ENCODE measurements at regions not wholly inside any gene's neighbourhood (a gene's known extent, or its start where the extent isn't known, plus 50 kb on each side); places are given as distances from the start of the nearest gene placed in this dataset.

- no peak for DNase-seq
These were observed 286.3 kb upstream of the DACH1 start for GRCh38 chr13:72153272-72153671.

GRCh38 chr13:72151241-72151640 lies 284.2 kb upstream of the DACH1 start:
- no peak for DNase-seq

DNA sequence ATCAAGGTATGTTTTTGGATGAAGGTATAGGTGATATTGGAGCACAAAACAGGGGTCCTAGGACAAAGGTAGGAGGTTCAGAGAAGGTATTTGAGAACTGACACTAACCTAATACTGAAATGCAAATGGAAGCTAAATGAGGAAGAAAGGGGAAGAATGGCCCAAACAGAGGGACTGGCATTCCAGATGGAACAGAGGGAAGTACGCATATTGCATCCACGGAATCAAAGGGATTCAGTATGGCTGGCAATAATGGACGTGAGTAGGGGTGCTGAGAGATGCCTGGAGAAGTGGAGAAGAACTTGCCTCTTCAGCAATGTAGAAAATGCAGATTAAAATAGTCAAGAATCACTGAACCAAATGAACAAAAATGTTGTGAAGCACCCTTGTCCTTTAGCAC lies 283.5 kb upstream of the DACH1 start:
- no peak for DNase-seq

DNA sequence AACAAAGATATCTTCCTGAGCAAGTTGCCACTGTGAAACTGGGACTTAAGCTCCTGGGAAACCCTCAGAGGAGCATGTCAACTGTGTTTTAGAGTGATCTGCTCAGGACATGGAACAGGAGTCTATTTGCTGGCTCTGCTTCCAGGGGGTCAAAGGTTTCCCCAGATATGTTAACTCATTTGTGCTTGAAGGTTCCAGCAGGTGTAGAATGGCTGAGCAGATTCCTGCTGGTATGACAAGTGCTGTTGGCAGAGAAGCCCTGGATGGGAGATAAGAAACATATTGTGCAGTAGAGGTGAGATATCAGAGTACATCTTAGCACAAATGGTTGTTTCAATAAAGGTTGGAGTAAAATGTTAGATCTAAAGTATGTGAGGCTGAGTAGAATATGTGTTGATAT lies 282.7 kb upstream of the DACH1 start:
- DNase-seq: no peak

DNA sequence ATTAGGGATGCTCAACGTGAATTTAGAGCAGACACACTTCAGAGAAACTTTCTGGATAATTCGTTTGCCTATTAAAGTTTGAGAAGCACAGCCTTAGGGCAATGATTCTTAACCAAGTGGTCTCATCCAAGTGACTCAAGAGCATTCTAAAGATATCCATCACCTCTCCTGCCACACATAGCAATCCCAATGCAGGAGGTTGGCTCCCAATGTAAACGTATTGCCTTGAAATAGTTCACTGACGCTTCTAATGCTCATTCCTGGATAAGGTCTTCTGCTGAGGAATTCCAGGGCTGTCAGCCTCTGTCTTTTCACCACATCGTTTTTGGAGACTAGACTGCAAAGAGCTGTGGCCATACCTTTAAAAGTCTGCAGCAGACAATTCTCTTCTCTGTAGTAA lies 279.8 kb upstream of the DACH1 start:
- no peak for DNase-seq

- no peak for DNase-seq
These were observed 278.4 kb upstream of the DACH1 start for GRCh38 chr13:72145383-72145782.

- DNase-seq: no peak
These were observed 277.6 kb upstream of the DACH1 start for GRCh38 chr13:72144636-72145035.

GRCh38 chr13:72141855-72142519 lies 275.0 kb upstream of the DACH1 start:
- DNase-seq: no peak

DNA sequence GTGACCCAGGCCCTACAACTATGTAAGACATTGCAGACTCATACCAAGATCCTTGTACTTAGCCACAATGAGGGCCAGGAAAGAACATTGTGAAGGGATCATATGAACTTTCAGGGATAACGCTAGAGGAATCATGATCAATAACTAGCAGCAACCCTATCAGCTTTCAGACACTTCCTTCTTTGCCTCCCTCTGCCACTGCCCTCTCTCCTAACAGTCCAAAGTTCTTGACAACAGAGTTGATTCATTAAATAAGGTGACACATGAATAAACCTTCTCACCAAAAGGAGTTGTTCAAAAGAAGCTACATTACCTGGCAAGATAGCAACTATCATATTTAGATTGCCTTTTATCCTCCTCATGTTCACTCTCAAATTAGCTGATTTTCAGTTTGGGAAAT lies 272.2 kb upstream of the DACH1 start:
- DNase-seq: no peak

GRCh38 chr13:72132075-72132474 lies 265.1 kb upstream of the DACH1 start:
- DNase-seq: no peak

DNA sequence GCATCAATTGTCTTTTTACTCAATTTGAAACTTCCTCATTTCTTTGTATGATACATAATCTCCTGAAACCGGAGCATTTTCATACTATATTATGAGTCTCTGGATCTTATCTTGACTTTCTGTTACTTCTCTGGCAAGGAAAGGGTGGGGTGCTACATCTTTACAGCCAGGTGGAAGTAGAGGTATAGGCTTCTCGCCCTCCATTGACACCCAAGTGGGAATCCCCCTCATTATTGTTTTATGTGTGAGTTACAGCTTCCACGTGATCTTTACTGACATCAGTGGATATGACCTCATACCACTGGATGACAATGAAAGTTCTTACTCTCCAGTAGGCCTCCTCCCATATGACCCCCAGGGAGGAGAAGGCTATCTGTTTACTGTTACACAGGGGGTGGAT lies 262.1 kb upstream of the DACH1 start:
- no peak for DNase-seq

- DNase-seq: no peak
These were observed 260.0 kb upstream of the DACH1 start for GRCh38 chr13:72127031-72127430.

- no peak for DNase-seq
These were observed 259.4 kb upstream of the DACH1 start for GRCh38 chr13:72126424-72126823.

GRCh38 chr13:72125561-72125960 lies 258.6 kb upstream of the DACH1 start:
- no peak for DNase-seq

GRCh38 chr13:72122661-72123255 lies 255.8 kb upstream of the DACH1 start:
- no peak for DNase-seq

GRCh38 chr13:72121466-72121865 lies 254.5 kb upstream of the DACH1 start:
- DNase-seq: no peak

DNA sequence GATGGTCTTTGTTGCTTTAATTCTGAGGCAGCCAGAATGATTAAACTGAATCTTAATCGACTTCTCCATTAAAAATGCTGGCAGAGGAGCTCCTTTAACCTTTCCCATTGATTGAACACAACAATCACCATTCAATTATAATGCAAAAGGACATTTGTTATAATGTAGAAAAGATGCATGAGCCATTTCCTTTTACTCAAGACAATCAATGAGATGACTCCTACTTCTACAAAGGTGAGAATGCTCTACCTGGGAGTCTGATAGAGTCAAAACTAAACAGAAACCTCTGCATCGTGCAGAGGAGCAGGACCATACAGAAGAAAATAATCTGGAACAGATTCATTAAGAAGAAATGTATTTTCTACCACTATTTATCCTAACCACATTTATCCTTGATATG lies 253.6 kb upstream of the DACH1 start:
- no peak for DNase-seq

DNA sequence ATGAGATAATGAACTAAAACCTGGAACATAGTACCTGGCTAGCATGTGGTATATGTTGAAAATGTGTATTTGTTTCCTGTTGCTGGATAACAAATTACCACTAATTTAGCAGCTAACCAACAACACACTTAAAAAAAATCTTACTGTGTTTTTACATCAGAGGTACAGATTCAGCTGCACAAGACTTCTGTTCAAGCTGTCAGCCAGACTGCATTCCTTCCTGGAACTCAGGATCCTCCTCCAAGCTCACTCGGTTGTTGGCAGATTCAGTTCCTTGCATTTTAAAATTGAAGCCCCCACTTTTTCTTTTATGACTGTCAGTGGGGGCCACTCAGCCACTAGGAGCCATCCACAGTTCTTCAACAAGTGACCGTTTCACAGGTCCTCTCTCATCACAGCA lies 246.9 kb upstream of the DACH1 start:
- DNase-seq: no peak

GRCh38 chr13:72113076-72113475 lies 246.1 kb upstream of the DACH1 start:
- no peak for DNase-seq

DNA sequence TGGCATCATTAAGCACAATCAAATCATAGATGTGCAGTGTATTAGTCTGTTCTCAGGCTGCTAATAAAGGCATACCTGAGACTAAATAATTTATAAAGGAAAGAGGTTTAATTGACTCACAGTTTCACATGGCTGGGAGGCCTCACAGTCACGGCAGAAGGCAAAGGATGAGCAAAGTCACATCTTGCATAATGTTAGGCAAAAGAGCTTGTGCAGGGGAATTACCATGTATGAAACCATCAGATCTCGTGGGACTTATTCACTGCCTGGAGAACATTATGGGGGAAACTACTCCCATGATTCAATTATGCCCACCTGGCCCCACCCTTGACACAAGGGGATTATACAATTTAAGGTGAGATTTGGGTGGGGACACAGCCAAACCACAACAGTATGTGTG lies 245.2 kb upstream of the DACH1 start:
- no peak for DNase-seq

DNA sequence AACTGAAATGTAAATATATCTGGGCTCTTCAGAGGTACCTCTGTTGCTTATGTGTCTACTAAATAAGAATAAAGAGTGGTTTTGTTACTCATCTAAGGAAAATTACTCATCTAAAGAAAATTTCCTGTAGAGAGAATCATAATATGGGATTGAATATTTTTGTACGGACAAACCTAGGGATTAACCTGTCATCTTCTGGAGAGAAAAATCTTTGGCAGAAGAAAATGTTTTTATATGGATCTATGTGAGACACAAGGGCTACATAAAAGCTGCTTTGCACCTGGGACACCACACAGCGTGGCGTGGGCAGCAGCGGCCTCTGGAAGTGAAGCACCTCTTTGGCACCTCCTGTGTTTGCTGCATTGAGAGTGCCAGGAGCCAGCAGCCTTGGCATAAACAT lies 242.9 kb upstream of the DACH1 start:
- DNase-seq: no peak

DNA sequence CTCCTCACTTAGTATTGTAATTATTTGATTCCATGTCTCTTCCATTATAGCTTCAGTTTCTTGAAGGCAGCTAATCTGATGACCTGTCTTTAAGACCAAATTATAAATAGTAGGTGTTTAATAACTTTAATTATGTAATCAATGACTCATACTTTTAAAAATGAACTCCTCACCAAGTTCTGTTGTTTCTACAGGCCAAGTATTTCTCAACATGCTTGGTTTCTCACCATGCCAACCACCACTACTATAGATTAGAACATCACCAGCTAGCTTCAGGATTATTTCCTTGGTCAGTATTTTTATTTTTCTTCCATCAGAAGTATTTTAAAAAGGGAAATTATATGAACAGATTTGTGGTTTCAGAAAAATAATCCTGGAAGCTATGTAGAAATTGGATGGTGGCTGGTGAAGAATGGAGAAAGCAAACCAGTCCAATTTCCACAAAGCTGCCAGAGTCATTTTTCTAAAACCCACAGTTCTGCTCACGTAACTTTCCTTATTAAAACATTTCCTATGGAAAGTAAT lies 237.7 kb upstream of the DACH1 start:
- no peak for DNase-seq

DNA sequence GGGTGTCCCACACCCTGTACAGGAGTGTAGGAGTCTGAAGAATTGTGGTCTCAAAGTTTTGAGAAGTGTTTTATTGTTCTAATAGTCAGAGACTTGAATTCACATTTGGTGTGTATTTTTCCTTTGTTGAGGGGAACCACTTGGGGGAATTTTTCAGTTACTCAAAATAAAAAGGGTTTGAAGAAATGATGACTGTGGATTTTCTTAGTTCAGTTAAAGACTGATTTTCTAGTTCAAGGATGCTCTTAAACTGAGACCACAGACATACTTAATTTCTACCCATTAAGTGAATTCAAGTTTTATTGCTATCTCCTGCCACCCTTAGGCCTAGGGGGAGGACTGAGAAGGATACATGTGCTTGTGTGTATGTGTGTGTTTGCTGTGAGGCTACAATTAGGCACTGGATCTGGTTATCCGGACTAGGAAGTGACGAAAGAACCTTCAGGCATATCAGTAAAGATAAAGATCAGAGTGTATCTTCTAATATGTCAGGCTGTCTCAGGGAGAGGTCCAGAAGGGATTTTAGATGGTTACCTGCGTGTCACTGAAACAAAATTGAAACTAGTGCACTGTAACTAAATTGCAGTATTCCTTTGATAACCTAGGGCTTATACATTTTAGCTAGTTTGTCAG lies 234.9 kb upstream of the DACH1 start:
- no peak for DNase-seq

GRCh38 chr13:72100339-72100738 lies 233.3 kb upstream of the DACH1 start:
- no peak for DNase-seq

- DNase-seq: no peak
These were observed 230.6 kb upstream of the DACH1 start for GRCh38 chr13:72097568-72097967.
